ENCODE measurements at regions not wholly inside any gene's neighbourhood (a gene's known extent, or its start where the extent isn't known, plus 50 kb on each side); places are given as distances from the start of the nearest gene placed in this dataset.

DNA sequence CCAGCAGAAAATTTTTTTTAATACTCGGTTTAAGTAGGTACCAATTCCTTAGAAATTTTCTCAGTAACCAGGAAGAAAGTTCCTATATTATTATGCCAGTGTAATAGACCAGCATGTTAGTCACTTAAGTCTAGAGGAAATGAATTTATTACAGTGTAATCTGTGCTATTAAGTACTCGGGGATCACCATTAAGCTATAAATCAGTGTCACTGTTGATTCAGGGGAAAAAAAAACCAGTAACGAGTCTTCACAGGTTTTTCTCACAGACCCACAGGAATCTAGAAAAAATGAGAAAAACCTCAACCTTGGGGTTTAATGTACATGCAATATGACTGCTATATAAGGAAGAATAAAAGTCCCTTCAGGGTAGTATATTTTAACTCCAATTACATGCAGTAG is 138.3 kb upstream of the IL1RAPL2 start:
- DNase-seq = no peak

DNA sequence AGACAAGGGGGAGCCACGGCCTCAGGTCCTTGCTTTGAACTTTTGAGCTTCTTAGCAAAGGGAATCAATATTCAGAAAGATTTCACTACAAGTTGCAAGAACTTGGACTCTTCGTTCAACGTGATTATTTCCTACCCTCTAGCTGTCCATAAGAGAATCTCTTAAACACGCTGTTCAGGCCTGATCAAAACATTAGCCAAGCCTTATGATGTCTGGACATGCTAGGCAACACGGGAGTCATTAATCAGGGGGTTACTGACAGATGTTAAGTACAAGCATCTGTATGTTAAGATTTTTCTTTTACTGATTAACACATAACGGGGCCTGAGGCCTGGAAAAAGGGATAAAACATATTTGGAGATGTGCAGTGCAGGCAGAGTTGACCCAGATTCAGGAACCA is 138.9 kb upstream of the IL1RAPL2 start:
- no peaks in the 10 kb centered on the region for H3K27me3 ChIP-seq (ENCODE audit: control insufficient read depth, insufficient read depth, low read length, poor library complexity, severe bottlenecking)
- Mint-ChIP-seq H3K4me3 (no peak overlapping the region), H3K4me1 (peaks cover 3% of the 10 kb centered on the region), H3K36me3 (ENCODE audit: low read depth) (no peaks in the 10 kb centered on the region), H3K9me3 (peaks cover 17% of the 10 kb centered on the region), H3K27me3 (ENCODE audit: insufficient read depth) (no peaks in the 10 kb centered on the region), H3K27ac (no peak overlapping the region)
- H3K4me1 ChIP-seq (ENCODE audit: control insufficient read depth, insufficient read depth, low read length) = no peaks in the 10 kb centered on the region
- 90 to 94% methylated on average over 3 to 5 of the region's 6 CpGs for WGBS, 2 experiments (ENCODE audit: insufficient coverage in 1 of 2, insufficient read length in 1 of 2)
- H3K9ac ChIP-seq (ENCODE audit: extremely low read depth, low read length, poor library complexity, severe bottlenecking) = no peak overlapping the region
- DNase-seq = no peak
- no peak overlapping the region for H3K27ac ChIP-seq (ENCODE audit: low read depth, low read length)
- H3K9me3 ChIP-seq (ENCODE audit: control insufficient read depth, low read length) = no peaks in the 10 kb centered on the region
- no peak overlapping the region for H3K4me3 ChIP-seq (ENCODE audit: low read length)
- no peaks in the 10 kb centered on the region for H3K36me3 ChIP-seq (ENCODE audit: control insufficient read depth, insufficient read depth, low read length)
- TF ChIP-seq, protein P1, sequence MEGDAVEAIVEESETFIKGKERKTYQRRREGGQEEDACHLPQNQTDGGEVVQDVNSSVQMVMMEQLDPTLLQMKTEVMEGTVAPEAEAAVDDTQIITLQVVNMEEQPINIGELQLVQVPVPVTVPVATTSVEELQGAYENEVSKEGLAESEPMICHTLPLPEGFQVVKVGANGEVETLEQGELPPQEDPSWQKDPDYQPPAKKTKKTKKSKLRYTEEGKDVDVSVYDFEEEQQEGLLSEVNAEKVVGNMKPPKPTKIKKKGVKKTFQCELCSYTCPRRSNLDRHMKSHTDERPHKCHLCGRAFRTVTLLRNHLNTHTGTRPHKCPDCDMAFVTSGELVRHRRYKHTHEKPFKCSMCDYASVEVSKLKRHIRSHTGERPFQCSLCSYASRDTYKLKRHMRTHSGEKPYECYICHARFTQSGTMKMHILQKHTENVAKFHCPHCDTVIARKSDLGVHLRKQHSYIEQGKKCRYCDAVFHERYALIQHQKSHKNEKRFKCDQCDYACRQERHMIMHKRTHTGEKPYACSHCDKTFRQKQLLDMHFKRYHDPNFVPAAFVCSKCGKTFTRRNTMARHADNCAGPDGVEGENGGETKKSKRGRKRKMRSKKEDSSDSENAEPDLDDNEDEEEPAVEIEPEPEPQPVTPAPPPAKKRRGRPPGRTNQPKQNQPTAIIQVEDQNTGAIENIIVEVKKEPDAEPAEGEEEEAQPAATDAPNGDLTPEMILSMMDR (conservative IDR thresholded peaks at IDR 0.05) = no peak

More for the DNA sequence above, 138.3 kb upstream of the IL1RAPL2 start:
- Mint-ChIP-seq H3K4me3 (no peak overlapping the region), H3K27me3 (ENCODE audit: insufficient read depth) (no peaks in the 10 kb centered on the region), H3K9me3 (peaks cover 17% of the 10 kb centered on the region), H3K36me3 (ENCODE audit: low read depth) (no peaks in the 10 kb centered on the region), H3K27ac (no peak overlapping the region), H3K4me1 (peaks cover 3% of the 10 kb centered on the region)
- no peak overlapping the region for H3K9ac ChIP-seq (ENCODE audit: extremely low read depth, low read length, poor library complexity, severe bottlenecking)
- no peaks in the 10 kb centered on the region for H3K27me3 ChIP-seq (ENCODE audit: control insufficient read depth, insufficient read depth, low read length, poor library complexity, severe bottlenecking)
- H3K4me3 ChIP-seq (ENCODE audit: low read length) = no peak overlapping the region
- no peaks in the 10 kb centered on the region for H3K36me3 ChIP-seq (ENCODE audit: control insufficient read depth, insufficient read depth, low read length)
- H3K27ac ChIP-seq (ENCODE audit: low read depth, low read length) = no peak overlapping the region
- TF ChIP-seq, protein P1 (conservative IDR thresholded peaks at IDR 0.05) = no peak
- H3K4me1 ChIP-seq (ENCODE audit: control insufficient read depth, insufficient read depth, low read length) = no peaks in the 10 kb centered on the region
- 83 to 96% methylated on average over 1 to 2 of the region's 3 CpGs for WGBS, 2 experiments (ENCODE audit: insufficient coverage in 1 of 2, insufficient read length in 1 of 2)
- no peaks in the 10 kb centered on the region for H3K9me3 ChIP-seq (ENCODE audit: control insufficient read depth, low read length)

GRCh38 chrX:104420907-104421306 is 145.1 kb upstream of the IL1RAPL2 start:
- Mint-ChIP-seq H3K36me3 (ENCODE audit: low read depth) (no peaks in the 10 kb centered on the region), H3K27ac (no peak overlapping the region), H3K4me1 (peaks cover 3% of the 10 kb centered on the region), H3K9me3 (peaks cover 56% of the 10 kb centered on the region), H3K27me3 (ENCODE audit: insufficient read depth) (no peaks in the 10 kb centered on the region), H3K4me3 (no peak overlapping the region)
- no peak overlapping the region for H3K4me3 ChIP-seq (ENCODE audit: low read length)
- 71 to 100% methylated on average over 1 to 4 of the region's 4 CpGs for WGBS, 2 experiments (ENCODE audit: insufficient coverage in 1 of 2, insufficient read length in 1 of 2)
- no peak overlapping the region for H3K9ac ChIP-seq (ENCODE audit: extremely low read depth, low read length, poor library complexity, severe bottlenecking)
- no peaks in the 10 kb centered on the region for H3K4me1 ChIP-seq (ENCODE audit: control insufficient read depth, insufficient read depth, low read length)
- no peak for DNase-seq
- no peaks in the 10 kb centered on the region for H3K27me3 ChIP-seq (ENCODE audit: control insufficient read depth, insufficient read depth, low read length, poor library complexity, severe bottlenecking)
- no peak overlapping the region for H3K27ac ChIP-seq (ENCODE audit: low read depth, low read length)
- TF ChIP-seq, protein P1 (conservative IDR thresholded peaks at IDR 0.05) = no peak
- no peaks in the 10 kb centered on the region for H3K36me3 ChIP-seq (ENCODE audit: control insufficient read depth, insufficient read depth, low read length)
- H3K9me3 ChIP-seq (ENCODE audit: control insufficient read depth, low read length) = no peaks in the 10 kb centered on the region
